Ascending aorta (tissue), 2 donors: ENCODE measurements at regions not wholly inside any gene's neighbourhood (a gene's known extent, or its start where the extent isn't known, plus 50 kb on each side); places are given as distances from the start of the nearest gene placed in this dataset.

Experiments used
- DNase-seq, 2 donors: peaks; one replicate each; pipeline ENCODE4 v3.0.0-alpha.2; 2019; ENCODE audit warnings: low spot score in 2 of 2
- H3K27ac ChIP-seq, 2 donors: fragments of 200-600 bp; sonication (generic); one replicate each; pipeline ENCODE4 v1.5.1; 2016 to 2017; ENCODE audit warnings: mild to moderate bottlenecking in 1 of 2
- H3K27me3 ChIP-seq: fragments of 200-600 bp; sonication (generic); one replicate; pipeline ENCODE4 v1.5.1; 2017
- H3K36me3 ChIP-seq, 2 donors: fragments of 200-600 bp; sonication (generic); one replicate each; pipeline ENCODE4 v1.5.1; 2016
- H3K4me1 ChIP-seq, 2 donors: fragments of 200-600 bp; sonication (generic); one replicate each; pipeline ENCODE4 v1.5.1; 2016 to 2017; ENCODE audit warnings: mild to moderate bottlenecking in 1 of 2
- H3K4me3 ChIP-seq, 2 donors: fragments of 200-600 bp; sonication (generic); one replicate each; pipeline ENCODE4 v1.5.1; 2016 to 2017; ENCODE audit warnings: mild to moderate bottlenecking in 1 of 2
- H3K9me3 ChIP-seq, 2 donors: fragments of 200-600 bp; sonication (generic); one replicate each; pipeline ENCODE4 v1.5.1; 2016
- intact Hi-C: fragments of 100-400 bp; cut with DNase I; formaldehyde crosslinking; loops from one replicate; pipeline ENCODE4 v1.15.1; 2023
- TF ChIP-seq, protein P1 (sequence below), 3 experiments: fragments of 200-600 bp in 2 of 3; fragments of 450-650 bp in 1 of 3; sonication (generic) in 2 of 3; IDR thresholded peaks; one replicate each; pipeline ENCODE4 v1.5.1; 2016 to 2019; ENCODE audit warnings: antibody characterized with exemption in 3 of 3, mild to moderate bottlenecking in 1 of 3, moderate library complexity in 1 of 3

GRCh38 chr2:144088863-144089262 lies 431.1 kb downstream of the ZEB2 start:
- no peaks in the 10 kb centered on the region for H3K36me3 ChIP-seq
- TF ChIP-seq, protein P1, sequence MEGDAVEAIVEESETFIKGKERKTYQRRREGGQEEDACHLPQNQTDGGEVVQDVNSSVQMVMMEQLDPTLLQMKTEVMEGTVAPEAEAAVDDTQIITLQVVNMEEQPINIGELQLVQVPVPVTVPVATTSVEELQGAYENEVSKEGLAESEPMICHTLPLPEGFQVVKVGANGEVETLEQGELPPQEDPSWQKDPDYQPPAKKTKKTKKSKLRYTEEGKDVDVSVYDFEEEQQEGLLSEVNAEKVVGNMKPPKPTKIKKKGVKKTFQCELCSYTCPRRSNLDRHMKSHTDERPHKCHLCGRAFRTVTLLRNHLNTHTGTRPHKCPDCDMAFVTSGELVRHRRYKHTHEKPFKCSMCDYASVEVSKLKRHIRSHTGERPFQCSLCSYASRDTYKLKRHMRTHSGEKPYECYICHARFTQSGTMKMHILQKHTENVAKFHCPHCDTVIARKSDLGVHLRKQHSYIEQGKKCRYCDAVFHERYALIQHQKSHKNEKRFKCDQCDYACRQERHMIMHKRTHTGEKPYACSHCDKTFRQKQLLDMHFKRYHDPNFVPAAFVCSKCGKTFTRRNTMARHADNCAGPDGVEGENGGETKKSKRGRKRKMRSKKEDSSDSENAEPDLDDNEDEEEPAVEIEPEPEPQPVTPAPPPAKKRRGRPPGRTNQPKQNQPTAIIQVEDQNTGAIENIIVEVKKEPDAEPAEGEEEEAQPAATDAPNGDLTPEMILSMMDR (IDR thresholded peaks at IDR 0.05), result no peak
- H3K27me3 ChIP-seq, result no peaks in the 10 kb centered on the region
- no peak overlapping the region for H3K27ac ChIP-seq
- no peak for DNase-seq
- no peak overlapping the region for H3K4me3 ChIP-seq
- no peaks in the 10 kb centered on the region for H3K4me1 ChIP-seq
- no peaks in the 10 kb centered on the region for H3K9me3 ChIP-seq
- intact Hi-C loops, result no loop called here

DNA sequence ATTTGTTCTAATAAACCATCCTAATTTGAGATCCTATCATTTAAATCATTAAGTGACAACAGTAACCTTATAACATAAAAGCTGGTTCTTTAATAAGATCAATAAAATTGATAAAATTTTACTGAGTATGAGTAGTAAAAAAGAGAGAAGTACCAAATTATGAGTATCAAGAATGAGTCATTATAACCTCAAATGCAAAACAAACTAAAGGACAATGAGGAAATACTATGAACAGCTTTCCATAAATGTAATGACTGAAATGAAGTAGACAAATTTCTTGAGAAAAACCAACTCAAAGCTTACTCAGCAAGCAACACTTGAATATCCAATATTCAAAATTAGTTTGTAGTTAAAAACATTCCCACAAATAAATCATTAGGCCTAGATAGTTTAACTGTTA lies 433.0 kb downstream of the ZEB2 start:
- intact Hi-C loops, result no loop called here
- Histone ChIP-seq H3K27ac (no peak overlapping the region), H3K4me1 (no peaks in the 10 kb centered on the region), H3K27me3 (no peaks in the 10 kb centered on the region), H3K9me3 (no peaks in the 10 kb centered on the region), H3K4me3 (no peak overlapping the region), H3K36me3 (no peaks in the 10 kb centered on the region)
- DNase-seq, result no peak
- TF ChIP-seq, protein P1 (IDR thresholded peaks at IDR 0.05), result no peak

DNA sequence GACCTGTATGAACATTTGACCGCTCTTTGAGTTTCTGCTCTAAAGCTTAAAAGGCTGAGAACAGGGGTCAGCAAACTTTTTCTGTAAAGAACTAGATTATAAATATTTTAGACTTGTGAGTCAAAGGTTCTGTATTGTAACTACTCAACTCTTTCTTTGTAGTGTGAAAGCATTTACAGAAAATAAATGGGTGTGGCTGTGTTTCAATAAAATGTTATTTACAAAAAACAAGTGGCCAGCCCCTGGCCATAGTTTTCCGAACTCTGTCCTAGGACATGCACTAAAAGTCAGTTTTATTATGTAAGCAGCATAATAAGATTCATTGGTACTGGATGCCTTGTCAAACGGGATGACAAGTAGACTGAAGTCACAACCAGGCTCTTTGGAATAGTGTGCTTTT lies 434.9 kb downstream of the ZEB2 start:
- no peaks in the 10 kb centered on the region for H3K27me3 ChIP-seq
- H3K27ac ChIP-seq, result no peak overlapping the region
- no peaks in the 10 kb centered on the region for H3K9me3 ChIP-seq
- DNase-seq, result no peak
- H3K4me3 ChIP-seq, result no peak overlapping the region
- H3K36me3 ChIP-seq, result no peaks in the 10 kb centered on the region
- TF ChIP-seq, protein P1 (IDR thresholded peaks at IDR 0.05), result no peak
- intact Hi-C loops, result no loop called here
- no peaks in the 10 kb centered on the region for H3K4me1 ChIP-seq

DNA sequence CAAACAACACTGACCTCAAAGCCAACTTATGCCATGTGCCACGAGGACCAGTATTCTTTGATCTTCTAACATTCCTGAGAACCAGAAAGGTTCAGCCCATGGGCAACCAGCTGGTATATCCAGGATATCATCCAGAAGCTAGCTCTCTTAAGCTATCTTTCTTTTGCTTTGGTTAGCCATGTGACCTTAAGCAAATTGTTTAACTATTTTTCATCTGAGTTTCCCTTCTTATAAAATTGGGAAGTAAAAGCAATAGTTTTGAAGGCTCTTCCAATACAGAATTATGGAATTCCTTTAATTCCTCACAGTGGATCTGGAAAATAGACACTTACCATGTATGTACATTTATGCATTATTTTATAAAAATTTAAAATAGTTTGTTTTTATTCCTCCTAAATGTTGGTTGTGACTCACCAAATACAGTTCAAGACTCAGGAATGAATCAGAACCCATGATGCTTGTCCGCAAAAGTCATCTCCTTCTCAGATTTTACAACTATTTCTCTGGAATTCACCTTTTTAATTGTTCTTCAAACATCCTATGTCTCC lies 435.7 kb downstream of the ZEB2 start:
- TF ChIP-seq, protein P1 (IDR thresholded peaks at IDR 0.05), result no peak
- Histone ChIP-seq H3K4me3 (no peak overlapping the region), H3K36me3 (no peaks in the 10 kb centered on the region), H3K4me1 (no peaks in the 10 kb centered on the region), H3K27me3 (no peaks in the 10 kb centered on the region), H3K27ac (no peak overlapping the region), H3K9me3 (no peaks in the 10 kb centered on the region)
- intact Hi-C loops, result no loop called here
- DNase-seq, result no peak

GRCh38 chr2:144083211-144083610 lies 436.7 kb downstream of the ZEB2 start:
- TF ChIP-seq, protein P1 (IDR thresholded peaks at IDR 0.05), result no peak
- intact Hi-C loops, result no loop called here
- DNase-seq, result no peak
- H3K36me3 ChIP-seq, result no peaks in the 10 kb centered on the region
- no peaks in the 10 kb centered on the region for H3K27me3 ChIP-seq
- no peak overlapping the region for H3K27ac ChIP-seq
- H3K4me3 ChIP-seq, result no peak overlapping the region
- H3K4me1 ChIP-seq, result no peaks in the 10 kb centered on the region
- no peaks in the 10 kb centered on the region for H3K9me3 ChIP-seq

GRCh38 chr2:144082777-144083176 lies 437.1 kb downstream of the ZEB2 start:
- intact Hi-C loops, result no loop called here
- DNase-seq, result no peak
- H3K4me1 ChIP-seq, result no peaks in the 10 kb centered on the region
- no peaks in the 10 kb centered on the region for H3K27me3 ChIP-seq
- TF ChIP-seq, protein P1 (IDR thresholded peaks at IDR 0.05), result no peak
- no peak overlapping the region for H3K4me3 ChIP-seq
- no peak overlapping the region for H3K27ac ChIP-seq
- no peaks in the 10 kb centered on the region for H3K36me3 ChIP-seq
- H3K9me3 ChIP-seq, result no peaks in the 10 kb centered on the region
